ENCODE measurements at regions not wholly inside any gene's neighbourhood (a gene's known extent, or its start where the extent isn't known, plus 50 kb on each side); places are given as distances from the start of the nearest gene placed in this dataset.

- Histone ChIP-seq H3K9ac (ENCODE audit: low read depth in 1 of 3, low read length in 3 of 3) (no peak overlapping the region), H3K27me3 (ENCODE audit: control insufficient read depth in 3 of 3, insufficient read depth in 3 of 3, low read length in 3 of 3) (no peaks in the 10 kb centered on the region), H3K4me3 (ENCODE audit: low read length in 3 of 3) (no peak overlapping the region), H3K4me1 (ENCODE audit: control insufficient read depth in 3 of 3, insufficient read depth in 3 of 3, low read length in 3 of 3) (no peaks in the 10 kb centered on the region), H3K9me3 (ENCODE audit: control insufficient read depth in 3 of 3, low read length in 3 of 3) (no peaks in the 10 kb centered on the region), H3K27ac (ENCODE audit: low read depth, low read length) (no peak overlapping the region), H3K36me3 (ENCODE audit: control insufficient read depth in 3 of 3, insufficient read depth in 3 of 3, low read length in 3 of 3) (no peaks in the 10 kb centered on the region)
Observed at GRCh38 chr2:146209842-146210275, 1635.0 kb upstream of the ACVR2A start.

GRCh38 chr2:146207901-146208300 lies 1636.9 kb upstream of the ACVR2A start:
- Histone ChIP-seq H3K9me3 (ENCODE audit: control insufficient read depth in 3 of 3, low read length in 3 of 3) (no peaks in the 10 kb centered on the region), H3K27me3 (ENCODE audit: control insufficient read depth in 3 of 3, insufficient read depth in 3 of 3, low read length in 3 of 3) (no peaks in the 10 kb centered on the region), H3K36me3 (ENCODE audit: control insufficient read depth in 3 of 3, insufficient read depth in 3 of 3, low read length in 3 of 3) (no peaks in the 10 kb centered on the region), H3K4me3 (ENCODE audit: low read length in 3 of 3) (no peak overlapping the region), H3K9ac (ENCODE audit: low read depth in 1 of 3, low read length in 3 of 3) (no peak overlapping the region), H3K4me1 (ENCODE audit: control insufficient read depth in 3 of 3, insufficient read depth in 3 of 3, low read length in 3 of 3) (no peaks in the 10 kb centered on the region), H3K27ac (ENCODE audit: low read depth, low read length) (no peak overlapping the region)

GRCh38 chr2:146207417-146207816 lies 1637.4 kb upstream of the ACVR2A start:
- Histone ChIP-seq H3K4me1 (ENCODE audit: control insufficient read depth in 3 of 3, insufficient read depth in 3 of 3, low read length in 3 of 3) (no peaks in the 10 kb centered on the region), H3K9ac (ENCODE audit: low read depth in 1 of 3, low read length in 3 of 3) (no peak overlapping the region), H3K27ac (ENCODE audit: low read depth, low read length) (no peak overlapping the region), H3K4me3 (ENCODE audit: low read length in 3 of 3) (no peak overlapping the region), H3K36me3 (ENCODE audit: control insufficient read depth in 3 of 3, insufficient read depth in 3 of 3, low read length in 3 of 3) (no peaks in the 10 kb centered on the region), H3K9me3 (ENCODE audit: control insufficient read depth in 3 of 3, low read length in 3 of 3) (no peaks in the 10 kb centered on the region), H3K27me3 (ENCODE audit: control insufficient read depth in 3 of 3, insufficient read depth in 3 of 3, low read length in 3 of 3) (no peaks in the 10 kb centered on the region)

- no peaks in the 10 kb centered on the region for H3K9me3 ChIP-seq (ENCODE audit: control insufficient read depth in 3 of 3, low read length in 3 of 3)
- H3K27ac ChIP-seq (ENCODE audit: low read depth, low read length): no peak overlapping the region
- no peak overlapping the region for H3K9ac ChIP-seq (ENCODE audit: low read depth in 1 of 3, low read length in 3 of 3)
- no peaks in the 10 kb centered on the region for H3K4me1 ChIP-seq (ENCODE audit: control insufficient read depth in 3 of 3, insufficient read depth in 3 of 3, low read length in 3 of 3)
- H3K4me3 ChIP-seq (ENCODE audit: low read length in 3 of 3): no peak overlapping the region
- no peaks in the 10 kb centered on the region for H3K36me3 ChIP-seq (ENCODE audit: control insufficient read depth in 3 of 3, insufficient read depth in 3 of 3, low read length in 3 of 3)
- H3K27me3 ChIP-seq (ENCODE audit: control insufficient read depth in 3 of 3, insufficient read depth in 3 of 3, low read length in 3 of 3): no peaks in the 10 kb centered on the region
Observed at GRCh38 chr2:146203064-146203624, 1641.7 kb upstream of the ACVR2A start.

GRCh38 chr2:146193619-146194018 lies 1651.2 kb upstream of the ACVR2A start:
- Histone ChIP-seq H3K9ac (ENCODE audit: low read depth in 1 of 3, low read length in 3 of 3) (no peak overlapping the region), H3K4me3 (ENCODE audit: low read length in 3 of 3) (no peak overlapping the region), H3K4me1 (ENCODE audit: control insufficient read depth in 3 of 3, insufficient read depth in 3 of 3, low read length in 3 of 3) (no peaks in the 10 kb centered on the region), H3K36me3 (ENCODE audit: control insufficient read depth in 3 of 3, insufficient read depth in 3 of 3, low read length in 3 of 3) (no peaks in the 10 kb centered on the region), H3K27ac (ENCODE audit: low read depth, low read length) (no peak overlapping the region), H3K9me3 (ENCODE audit: control insufficient read depth in 3 of 3, low read length in 3 of 3) (no peaks in the 10 kb centered on the region), H3K27me3 (ENCODE audit: control insufficient read depth in 3 of 3, insufficient read depth in 3 of 3, low read length in 3 of 3) (no peaks in the 10 kb centered on the region)

- Histone ChIP-seq H3K9ac (ENCODE audit: low read depth in 1 of 3, low read length in 3 of 3) (no peak overlapping the region), H3K36me3 (ENCODE audit: control insufficient read depth in 3 of 3, insufficient read depth in 3 of 3, low read length in 3 of 3) (no peaks in the 10 kb centered on the region), H3K27me3 (ENCODE audit: control insufficient read depth in 3 of 3, insufficient read depth in 3 of 3, low read length in 3 of 3) (no peaks in the 10 kb centered on the region), H3K4me1 (ENCODE audit: control insufficient read depth in 3 of 3, insufficient read depth in 3 of 3, low read length in 3 of 3) (no peaks in the 10 kb centered on the region), H3K4me3 (ENCODE audit: low read length in 3 of 3) (no peak overlapping the region), H3K9me3 (ENCODE audit: control insufficient read depth in 3 of 3, low read length in 3 of 3) (no peaks in the 10 kb centered on the region), H3K27ac (ENCODE audit: low read depth, low read length) (no peak overlapping the region)
Observed at GRCh38 chr2:146189541-146189940, 1655.3 kb upstream of the ACVR2A start.

- H3K4me1 ChIP-seq (ENCODE audit: control insufficient read depth in 3 of 3, insufficient read depth in 3 of 3, low read length in 3 of 3): no peaks in the 10 kb centered on the region
- no peak overlapping the region for H3K9ac ChIP-seq (ENCODE audit: low read depth in 1 of 3, low read length in 3 of 3)
- no peaks in the 10 kb centered on the region for H3K36me3 ChIP-seq (ENCODE audit: control insufficient read depth in 3 of 3, insufficient read depth in 3 of 3, low read length in 3 of 3)
- no peaks in the 10 kb centered on the region for H3K27me3 ChIP-seq (ENCODE audit: control insufficient read depth in 3 of 3, insufficient read depth in 3 of 3, low read length in 3 of 3)
- H3K27ac ChIP-seq (ENCODE audit: low read depth, low read length): no peak overlapping the region
- peaks cover 0 to 5% (median 4%) of the 10 kb centered on the region in 3 donors for H3K9me3 ChIP-seq (ENCODE audit: control insufficient read depth in 3 of 3, low read length in 3 of 3)
- H3K4me3 ChIP-seq (ENCODE audit: low read length in 3 of 3): no peak overlapping the region
Observed at GRCh38 chr2:146173934-146174333, 1654.0 kb upstream of the ZEB2 start.

- Histone ChIP-seq H3K27ac (ENCODE audit: low read depth, low read length) (no peak overlapping the region), H3K9me3 (ENCODE audit: control insufficient read depth in 3 of 3, low read length in 3 of 3) (no peaks in the 10 kb centered on the region), H3K27me3 (ENCODE audit: control insufficient read depth in 3 of 3, insufficient read depth in 3 of 3, low read length in 3 of 3) (no peaks in the 10 kb centered on the region)
Observed at GRCh38 chr2:146161256-146161882, 1641.5 kb upstream of the ZEB2 start.

GRCh38 chr2:146158072-146158674 lies 1638.3 kb upstream of the ZEB2 start:
- Histone ChIP-seq H3K27ac (ENCODE audit: low read depth, low read length) (no peak overlapping the region), H3K9ac (ENCODE audit: low read depth in 1 of 3, low read length in 3 of 3) (no peak overlapping the region), H3K4me3 (ENCODE audit: low read length in 3 of 3) (no peak overlapping the region), H3K4me1 (ENCODE audit: control insufficient read depth in 3 of 3, insufficient read depth in 3 of 3, low read length in 3 of 3) (no peaks in the 10 kb centered on the region), H3K36me3 (ENCODE audit: control insufficient read depth in 3 of 3, insufficient read depth in 3 of 3, low read length in 3 of 3) (no peaks in the 10 kb centered on the region), H3K9me3 (ENCODE audit: control insufficient read depth in 3 of 3, low read length in 3 of 3) (no peaks in the 10 kb centered on the region), H3K27me3 (ENCODE audit: control insufficient read depth in 3 of 3, insufficient read depth in 3 of 3, low read length in 3 of 3) (no peaks in the 10 kb centered on the region)

More at GRCh38 chr2:146161256-146161882, 1641.5 kb upstream of the ZEB2 start:
- Histone ChIP-seq H3K4me1 (ENCODE audit: control insufficient read depth in 3 of 3, insufficient read depth in 3 of 3, low read length in 3 of 3) (no peaks in the 10 kb centered on the region), H3K9ac (ENCODE audit: low read depth in 1 of 3, low read length in 3 of 3) (no peak overlapping the region), H3K4me3 (ENCODE audit: low read length in 3 of 3) (no peak overlapping the region), H3K36me3 (ENCODE audit: control insufficient read depth in 3 of 3, insufficient read depth in 3 of 3, low read length in 3 of 3) (no peaks in the 10 kb centered on the region)

GRCh38 chr2:146147448-146148012 lies 1627.6 kb upstream of the ZEB2 start:
- H3K27ac ChIP-seq (ENCODE audit: low read depth, low read length): no peak overlapping the region
- H3K36me3 ChIP-seq (ENCODE audit: control insufficient read depth in 3 of 3, insufficient read depth in 3 of 3, low read length in 3 of 3): no peaks in the 10 kb centered on the region
- no peak overlapping the region for H3K4me3 ChIP-seq (ENCODE audit: low read length in 3 of 3)
- H3K4me1 ChIP-seq (ENCODE audit: control insufficient read depth in 3 of 3, insufficient read depth in 3 of 3, low read length in 3 of 3): no peaks in the 10 kb centered on the region
- no peaks in the 10 kb centered on the region for H3K27me3 ChIP-seq (ENCODE audit: control insufficient read depth in 3 of 3, insufficient read depth in 3 of 3, low read length in 3 of 3)
- H3K9me3 ChIP-seq (ENCODE audit: control insufficient read depth in 3 of 3, low read length in 3 of 3): no peaks in the 10 kb centered on the region
- H3K9ac ChIP-seq (ENCODE audit: low read depth in 1 of 3, low read length in 3 of 3): no peak overlapping the region

All from skeletal muscle tissue (tissue), 3 donors.